DLD1 (cell line): ENCODE measurements at regions not wholly inside any gene's neighbourhood (a gene's known extent, or its start where the extent isn't known, plus 50 kb on each side); places are given as distances from the start of the nearest gene placed in this dataset.

ENCODE experiments used
- in situ Hi-C: cut with HindIII; loops from 2 replicates; pipeline ENCODE4 v1.10.0; 2017; ENCODE audit warnings: low sequenced_read_pairs

- in situ Hi-C loops: no loop called here
These were observed 54.9 kb downstream of the KLHDC7A start for GRCh38 chr1:18535391-18536210.

- in situ Hi-C loops: no loop called here
These were observed 55.6 kb downstream of the KLHDC7A start for GRCh38 chr1:18536356-18536755.

GRCh38 chr1:18536915-18537314, 56.2 kb downstream of the KLHDC7A start:
- in situ Hi-C loops: no loop called here

- in situ Hi-C loops: no loop called here
These were observed 56.9 kb downstream of the KLHDC7A start for GRCh38 chr1:18537386-18538306.

- in situ Hi-C loops: no loop called here
These were observed 58.4 kb downstream of the KLHDC7A start for GRCh38 chr1:18539171-18539570.

GRCh38 chr1:18540136-18540765, 59.5 kb downstream of the KLHDC7A start:
- in situ Hi-C loops: no loop called here

- in situ Hi-C loops: no loop called here
These were observed 60.5 kb downstream of the KLHDC7A start for GRCh38 chr1:18541046-18541795.

GRCh38 chr1:18542351-18542750, 61.6 kb downstream of the KLHDC7A start:
- in situ Hi-C loops: no loop called here

- in situ Hi-C loops: no loop called here
These were observed 65.3 kb downstream of the KLHDC7A start for GRCh38 chr1:18546026-18546425.

GRCh38 chr1:18547460-18547859, 66.7 kb downstream of the KLHDC7A start:
- in situ Hi-C loops: no loop called here

GRCh38 chr1:18548643-18549042, 67.9 kb downstream of the KLHDC7A start:
- in situ Hi-C loops: no loop called here

- in situ Hi-C loops: no loop called here
These were observed 68.4 kb downstream of the KLHDC7A start for GRCh38 chr1:18549106-18549505.

GRCh38 chr1:18549906-18550305, 69.2 kb downstream of the KLHDC7A start:
- in situ Hi-C loops: no loop called here

- in situ Hi-C loops: no loop called here
These were observed 71.9 kb downstream of the KLHDC7A start for GRCh38 chr1:18552631-18553030.

- in situ Hi-C loops: no loop called here
These were observed 72.7 kb downstream of the KLHDC7A start for GRCh38 chr1:18553388-18553787.

GRCh38 chr1:18554099-18554498, 73.4 kb downstream of the KLHDC7A start:
- in situ Hi-C loops: no loop called here

GRCh38 chr1:18554597-18554996, 73.9 kb downstream of the KLHDC7A start:
- in situ Hi-C loops: no loop called here

- in situ Hi-C loops: no loop called here
These were observed 74.3 kb downstream of the KLHDC7A start for GRCh38 chr1:18555036-18555435.

- in situ Hi-C loops: no loop called here
These were observed 74.3 kb upstream of the PAX7 start for GRCh38 chr1:18556364-18556763.

GRCh38 chr1:18557621-18558465, 72.8 kb upstream of the PAX7 start:
- in situ Hi-C loops: no loop called here
